ENCODE measurements at regions not wholly inside any gene's neighbourhood (a gene's known extent, or its start where the extent isn't known, plus 50 kb on each side); places are given as distances from the start of the nearest gene placed in this dataset.
"Not testable (repeated sequence)": the region's sequence is repeated elsewhere in the genome, so short reads cannot be mapped to it uniquely, and the experiment has no call there.

- Mint-ChIP-seq H3K4me1 (no peaks in the 10 kb centered on the region), H3K4me3 (no peak overlapping the region), H3K9me3 (no peaks in the 10 kb centered on the region), H3K27ac (no peak overlapping the region), H3K27me3 (no peaks in the 10 kb centered on the region), H3K36me3 (no peaks in the 10 kb centered on the region)
- CTCF ChIA-PET, result no interaction called here
- Histone ChIP-seq H3K36me3 (ENCODE audit: control insufficient read depth in 2 of 3, insufficient read depth in 3 of 3, low read length in 3 of 3) (no peaks in the 10 kb centered on the region), H3K9me3 (ENCODE audit: control insufficient read depth in 2 of 3, low read length in 3 of 3) (no peaks in the 10 kb centered on the region), H3K4me3 (ENCODE audit: low read length) (no peak overlapping the region), H3K27ac (ENCODE audit: low read depth, low read length) (no peak overlapping the region), H3K4me1 (ENCODE audit: control insufficient read depth in 2 of 2, insufficient read depth in 2 of 2, low read length in 2 of 2) (no peaks in the 10 kb centered on the region), H3K27me3 (ENCODE audit: control insufficient read depth in 2 of 2, insufficient read depth in 2 of 2, low read length in 2 of 2) (no peaks in the 10 kb centered on the region)
- intact Hi-C loops (cut with micrococcal nuclease), result no loop called here
- POLR2A ChIA-PET, result no interaction called here
- no peak for DNase-seq
- no peak for ATAC-seq
Measured at GRCh38 chr2:223176970-223177369, 125.0 kb downstream of the KCNE4 start.

- H3K4me1 Mint-ChIP-seq, result no peaks in the 10 kb centered on the region
- POLR2A ChIA-PET, result no interaction called here
Measured at GRCh38 chr2:223180463-223180862, 128.5 kb downstream of the KCNE4 start.

GRCh38 chr2:223181561-223181960, 129.6 kb downstream of the KCNE4 start:
- H3K9me3 ChIP-seq (ENCODE audit: control insufficient read depth in 2 of 3, low read length in 3 of 3), result no peaks in the 10 kb centered on the region
- ATAC-seq (no peak), DNase-seq (no peak)
- H3K27ac ChIP-seq (ENCODE audit: low read depth, low read length), result no peak overlapping the region
- Mint-ChIP-seq H3K4me3 (no peak overlapping the region), H3K9me3 (no peaks in the 10 kb centered on the region), H3K27me3 (peaks cover 0 to 8% (median 0%) of the 10 kb centered on the region in 5 donors), H3K4me1 (no peaks in the 10 kb centered on the region), H3K27ac (no peak overlapping the region), H3K36me3 (no peaks in the 10 kb centered on the region)
- no peaks in the 10 kb centered on the region for H3K27me3 ChIP-seq (ENCODE audit: control insufficient read depth in 2 of 2, insufficient read depth in 2 of 2, low read length in 2 of 2)
- CTCF ChIA-PET, result no interaction called here
- no peaks in the 10 kb centered on the region for H3K36me3 ChIP-seq (ENCODE audit: control insufficient read depth in 2 of 3, insufficient read depth in 3 of 3, low read length in 3 of 3)
- intact Hi-C loops (cut with micrococcal nuclease), result no loop called here
- no peaks in the 10 kb centered on the region for H3K4me1 ChIP-seq (ENCODE audit: control insufficient read depth in 2 of 2, insufficient read depth in 2 of 2, low read length in 2 of 2)
- no peak overlapping the region for H3K4me3 ChIP-seq (ENCODE audit: low read length)
- POLR2A ChIA-PET, result no interaction called here

More at GRCh38 chr2:223180463-223180862, 128.5 kb downstream of the KCNE4 start:
- no peaks in the 10 kb centered on the region for H3K36me3 Mint-ChIP-seq
- no peak overlapping the region for H3K27ac Mint-ChIP-seq
- ATAC-seq, result no peak
- no peak overlapping the region for H3K4me3 ChIP-seq (ENCODE audit: low read length)
- no peaks in the 10 kb centered on the region for H3K4me1 ChIP-seq (ENCODE audit: control insufficient read depth in 2 of 2, insufficient read depth in 2 of 2, low read length in 2 of 2)
- H3K27me3 Mint-ChIP-seq, result peaks cover 0 to 8% (median 0%) of the 10 kb centered on the region in 5 donors
- no peaks in the 10 kb centered on the region for H3K9me3 Mint-ChIP-seq
- H3K4me3 Mint-ChIP-seq, result no peak overlapping the region
- no peaks in the 10 kb centered on the region for H3K36me3 ChIP-seq (ENCODE audit: control insufficient read depth in 2 of 3, insufficient read depth in 3 of 3, low read length in 3 of 3)
- no peaks in the 10 kb centered on the region for H3K27me3 ChIP-seq (ENCODE audit: control insufficient read depth in 2 of 2, insufficient read depth in 2 of 2, low read length in 2 of 2)
- CTCF ChIA-PET, result no interaction called here
- DNase-seq, result no peak
- H3K9me3 ChIP-seq (ENCODE audit: control insufficient read depth in 2 of 3, low read length in 3 of 3), result no peaks in the 10 kb centered on the region
- intact Hi-C loops (cut with micrococcal nuclease), result no loop called here
- no peak overlapping the region for H3K27ac ChIP-seq (ENCODE audit: low read depth, low read length)

- H3K27ac ChIP-seq (ENCODE audit: low read depth, low read length), result no peak overlapping the region
- no peaks in the 10 kb centered on the region for H3K36me3 ChIP-seq (ENCODE audit: control insufficient read depth in 2 of 3, insufficient read depth in 3 of 3, low read length in 3 of 3)
- Mint-ChIP-seq H3K27ac (no peak overlapping the region), H3K4me1 (no peaks in the 10 kb centered on the region), H3K27me3 (peaks cover 0 to 8% (median 0%) of the 10 kb centered on the region in 5 donors), H3K36me3 (no peaks in the 10 kb centered on the region), H3K4me3 (no peak overlapping the region), H3K9me3 (no peaks in the 10 kb centered on the region)
- H3K4me3 ChIP-seq (ENCODE audit: low read length), result no peak overlapping the region
- H3K4me1 ChIP-seq (ENCODE audit: control insufficient read depth in 2 of 2, insufficient read depth in 2 of 2, low read length in 2 of 2), result no peaks in the 10 kb centered on the region
- ChIA-PET CTCF (no interaction called here), POLR2A (no interaction called here)
- ATAC-seq (no peak), DNase-seq (no peak)
- H3K27me3 ChIP-seq (ENCODE audit: control insufficient read depth in 2 of 2, insufficient read depth in 2 of 2, low read length in 2 of 2), result no peaks in the 10 kb centered on the region
- intact Hi-C loops (cut with micrococcal nuclease), result no loop called here
- H3K9me3 ChIP-seq (ENCODE audit: control insufficient read depth in 2 of 3, low read length in 3 of 3), result no peaks in the 10 kb centered on the region
Measured at GRCh38 chr2:223182356-223182755, 130.4 kb downstream of the KCNE4 start.

GRCh38 chr2:223185638-223186037, 133.6 kb downstream of the KCNE4 start:
- DNase-seq (no peak), ATAC-seq (no peak)
- peaks cover 0 to 8% (median 7%) of the 10 kb centered on the region in 5 donors for H3K27me3 Mint-ChIP-seq
- ChIA-PET POLR2A (no interaction called here), CTCF (no interaction called here)
- no peaks in the 10 kb centered on the region for H3K9me3 ChIP-seq (ENCODE audit: control insufficient read depth in 2 of 3, low read length in 3 of 3)
- intact Hi-C loops (cut with micrococcal nuclease), result no loop called here
- H3K4me1 Mint-ChIP-seq, result no peaks in the 10 kb centered on the region
- no peaks in the 10 kb centered on the region for H3K36me3 ChIP-seq (ENCODE audit: control insufficient read depth in 2 of 3, insufficient read depth in 3 of 3, low read length in 3 of 3)
- no peak overlapping the region for H3K27ac Mint-ChIP-seq
- H3K27me3 ChIP-seq (ENCODE audit: control insufficient read depth in 2 of 2, insufficient read depth in 2 of 2, low read length in 2 of 2), result no peaks in the 10 kb centered on the region
- peaks cover 0 to 2% (median 0%) of the 10 kb centered on the region in 11 donors for H3K9me3 Mint-ChIP-seq
- no peak overlapping the region for H3K4me3 ChIP-seq (ENCODE audit: low read length)
- no peak overlapping the region for H3K27ac ChIP-seq (ENCODE audit: low read depth, low read length)
- H3K36me3 Mint-ChIP-seq, result no peaks in the 10 kb centered on the region
- H3K4me3 Mint-ChIP-seq, result no peak overlapping the region
- no peaks in the 10 kb centered on the region for H3K4me1 ChIP-seq (ENCODE audit: control insufficient read depth in 2 of 2, insufficient read depth in 2 of 2, low read length in 2 of 2)

- no peak for DNase-seq
- no peaks in the 10 kb centered on the region for H3K4me1 Mint-ChIP-seq
- no peak overlapping the region for H3K27ac Mint-ChIP-seq
- Histone ChIP-seq H3K9me3 (ENCODE audit: control insufficient read depth in 2 of 3, low read length in 3 of 3) (no peaks in the 10 kb centered on the region), H3K27ac (ENCODE audit: low read depth, low read length) (no peak overlapping the region), H3K36me3 (ENCODE audit: control insufficient read depth in 2 of 3, insufficient read depth in 3 of 3, low read length in 3 of 3) (no peaks in the 10 kb centered on the region), H3K4me1 (ENCODE audit: control insufficient read depth in 2 of 2, insufficient read depth in 2 of 2, low read length in 2 of 2) (no peaks in the 10 kb centered on the region), H3K27me3 (ENCODE audit: control insufficient read depth in 2 of 2, insufficient read depth in 2 of 2, low read length in 2 of 2) (no peaks in the 10 kb centered on the region), H3K4me3 (ENCODE audit: low read length) (no peak overlapping the region)
- no peak for ATAC-seq
- CTCF ChIA-PET, result no interaction called here
- no peak overlapping the region for H3K4me3 Mint-ChIP-seq
- peaks cover 0 to 7% (median 0%) of the 10 kb centered on the region in 11 donors for H3K9me3 Mint-ChIP-seq
- H3K36me3 Mint-ChIP-seq, result no peaks in the 10 kb centered on the region
- intact Hi-C loops (cut with micrococcal nuclease), result no loop called here
- POLR2A ChIA-PET, result no interaction called here
- H3K27me3 Mint-ChIP-seq, result peaks cover 0 to 12% (median 7%) of the 10 kb centered on the region in 5 donors
Measured at GRCh38 chr2:223187256-223187655, 135.3 kb downstream of the KCNE4 start.

- ATAC-seq; H3K36me3 Mint-ChIP-seq; H3K4me3 Mint-ChIP-seq; H3K9me3 ChIP-seq (ENCODE audit: control insufficient read depth in 2 of 3, low read length in 3 of 3); intact Hi-C loops (cut with micrococcal nuclease); H3K4me1 Mint-ChIP-seq; POLR2A ChIA-PET; H3K27me3 ChIP-seq (ENCODE audit: control insufficient read depth in 2 of 2, insufficient read depth in 2 of 2, low read length in 2 of 2); H3K27ac Mint-ChIP-seq; H3K27ac ChIP-seq (ENCODE audit: low read depth, low read length); DNase-seq; H3K36me3 ChIP-seq (ENCODE audit: control insufficient read depth in 2 of 3, insufficient read depth in 3 of 3, low read length in 3 of 3); H3K4me1 ChIP-seq (ENCODE audit: control insufficient read depth in 2 of 2, insufficient read depth in 2 of 2, low read length in 2 of 2); H3K4me3 ChIP-seq (ENCODE audit: low read length); CTCF ChIA-PET: not testable (repeated sequence)
- peaks cover 0 to 12% (median 0%) of the 10 kb centered on the region in 5 donors for H3K27me3 Mint-ChIP-seq
- peaks cover 0 to 18% (median 0%) of the 10 kb centered on the region in 11 donors for H3K9me3 Mint-ChIP-seq
Measured at GRCh38 chr2:223190561-223191206, 138.7 kb downstream of the KCNE4 start.

Measured in naive thymus-derived CD4-positive, alpha-beta T cell (primary cell).